DOHH2 (cell line): ENCODE measurements at regions not wholly inside any gene's neighbourhood (a gene's known extent, or its start where the extent isn't known, plus 50 kb on each side); places are given as distances from the start of the nearest gene placed in this dataset.

ENCODE experiments used
- EZH2phosphoT487 ChIP-seq: fragments of 200-600 bp; sonication (generic); IDR thresholded peaks from 2 replicates; pipeline ENCODE4 v1.6.1; 2017; ENCODE audit warnings: borderline replicate concordance, mild to moderate bottlenecking, antibody characterized with exemption, low read length, moderate library complexity, mixed read lengths
- TF ChIP-seq, protein P1 (sequence below): fragments of 200-600 bp; sonication (generic); IDR thresholded peaks from one replicate; pipeline ENCODE4 v1.5.1; 2014; ENCODE audit warnings: antibody characterized with exemption, mild to moderate bottlenecking, low read depth, low read length; ENCODE audit not compliant: poor library complexity, severe bottlenecking

DNA sequence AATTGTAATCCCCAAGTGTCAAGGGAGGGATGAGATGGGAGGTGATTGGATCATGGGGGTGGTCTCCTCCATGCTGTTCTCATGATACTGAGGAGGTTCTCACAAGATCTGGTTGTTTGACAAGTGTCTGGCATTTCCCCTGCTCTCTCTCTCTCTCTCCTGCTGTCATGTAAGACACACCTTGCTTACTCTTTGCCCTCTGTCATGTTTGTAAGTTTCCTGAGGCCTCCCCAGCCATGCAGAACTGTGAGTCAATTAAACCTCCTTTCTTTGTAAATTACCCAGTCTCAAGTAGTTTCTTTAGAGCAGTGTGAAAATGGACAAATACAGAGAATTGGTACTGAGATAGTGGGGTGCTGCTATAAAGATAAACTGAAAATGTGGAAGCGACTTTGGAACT is 207.9 kb downstream of the HINT1 start:
- TF ChIP-seq, protein P1, sequence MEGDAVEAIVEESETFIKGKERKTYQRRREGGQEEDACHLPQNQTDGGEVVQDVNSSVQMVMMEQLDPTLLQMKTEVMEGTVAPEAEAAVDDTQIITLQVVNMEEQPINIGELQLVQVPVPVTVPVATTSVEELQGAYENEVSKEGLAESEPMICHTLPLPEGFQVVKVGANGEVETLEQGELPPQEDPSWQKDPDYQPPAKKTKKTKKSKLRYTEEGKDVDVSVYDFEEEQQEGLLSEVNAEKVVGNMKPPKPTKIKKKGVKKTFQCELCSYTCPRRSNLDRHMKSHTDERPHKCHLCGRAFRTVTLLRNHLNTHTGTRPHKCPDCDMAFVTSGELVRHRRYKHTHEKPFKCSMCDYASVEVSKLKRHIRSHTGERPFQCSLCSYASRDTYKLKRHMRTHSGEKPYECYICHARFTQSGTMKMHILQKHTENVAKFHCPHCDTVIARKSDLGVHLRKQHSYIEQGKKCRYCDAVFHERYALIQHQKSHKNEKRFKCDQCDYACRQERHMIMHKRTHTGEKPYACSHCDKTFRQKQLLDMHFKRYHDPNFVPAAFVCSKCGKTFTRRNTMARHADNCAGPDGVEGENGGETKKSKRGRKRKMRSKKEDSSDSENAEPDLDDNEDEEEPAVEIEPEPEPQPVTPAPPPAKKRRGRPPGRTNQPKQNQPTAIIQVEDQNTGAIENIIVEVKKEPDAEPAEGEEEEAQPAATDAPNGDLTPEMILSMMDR: no peak
- no peak for TF ChIP-seq EZH2phosphoT487
